ENCODE measurements at regions not wholly inside any gene's neighbourhood (a gene's known extent, or its start where the extent isn't known, plus 50 kb on each side); places are given as distances from the start of the nearest gene placed in this dataset.
"Not testable (repeated sequence)": the region's sequence is repeated elsewhere in the genome, so short reads cannot be mapped to it uniquely, and the experiment has no call there.

GRCh38 chr3:153448151-153448829 is 286.3 kb downstream of the RAP2B start:
- no peak for DNase-seq

GRCh38 chr3:153456833-153457545 is 295.0 kb downstream of the RAP2B start:
- no peak for DNase-seq

GRCh38 chr3:153458881-153459280 is 296.9 kb downstream of the RAP2B start:
- DNase-seq, result no peak

- DNase-seq, result no peak
These were observed 300.5 kb downstream of the RAP2B start for GRCh38 chr3:153462545-153462944.

- no peak for DNase-seq
These were observed 301.9 kb downstream of the RAP2B start for GRCh38 chr3:153463895-153464294.

- DNase-seq, result no peak
These were observed 307.1 kb downstream of the RAP2B start for GRCh38 chr3:153469162-153469561.

GRCh38 chr3:153484842-153485241 is 322.8 kb downstream of the RAP2B start:
- DNase-seq, result peak in 1 of 2 donors; percentile 5

GRCh38 chr3:153495422-153495821 is 333.4 kb downstream of the RAP2B start:
- DNase-seq, result no peak

- DNase-seq, result no peak
These were observed 340.7 kb downstream of the RAP2B start for GRCh38 chr3:153502682-153503081.

GRCh38 chr3:153503873-153504272 is 341.8 kb downstream of the RAP2B start:
- no peak for DNase-seq

GRCh38 chr3:153506205-153506604 is 344.2 kb downstream of the RAP2B start:
- DNase-seq, result not testable (repeated sequence)

- not testable (repeated sequence) for DNase-seq
These were observed 344.7 kb downstream of the RAP2B start for GRCh38 chr3:153506686-153507085.

- DNase-seq, result peak in 1 of 2 donors; percentile 12
These were observed 351.2 kb downstream of the RAP2B start for GRCh38 chr3:153513236-153513635.

GRCh38 chr3:153528473-153528872 is 366.4 kb downstream of the RAP2B start:
- DNase-seq, result no peak

GRCh38 chr3:153539263-153539662 is 377.2 kb downstream of the RAP2B start:
- DNase-seq, result no peak

- DNase-seq, result no peak
These were observed 383.4 kb downstream of the RAP2B start for GRCh38 chr3:153545471-153545870.

GRCh38 chr3:153547970-153548369 is 385.9 kb downstream of the RAP2B start:
- DNase-seq, result no peak

GRCh38 chr3:153549686-153550085 is 387.7 kb downstream of the RAP2B start:
- DNase-seq, result not testable (repeated sequence)

GRCh38 chr3:153551536-153552285 is 389.7 kb downstream of the RAP2B start:
- no peak for DNase-seq

- DNase-seq, result no peak
These were observed 391.0 kb downstream of the RAP2B start for GRCh38 chr3:153552887-153553604.

- no peak for DNase-seq
These were observed 391.5 kb downstream of the RAP2B start for GRCh38 chr3:153553605-153553945.

GRCh38 chr3:153555919-153556318 is 393.9 kb downstream of the RAP2B start:
- no peak for DNase-seq

- DNase-seq, result not testable (repeated sequence)
These were observed 397.3 kb downstream of the RAP2B start for GRCh38 chr3:153559366-153559765.
